Heart left ventricle (tissue), 13 donors: ENCODE measurements at regions not wholly inside any gene's neighbourhood (a gene's known extent, or its start where the extent isn't known, plus 50 kb on each side); places are given as distances from the start of the nearest gene placed in this dataset.

Experiments used
- CTCF ChIP-seq, 12 donors: fragments of 200-600 bp; sonication (generic) in 4 of 12; IDR thresholded peaks; one replicate each; pipeline versions ENCODE4 v1.5.0 to v1.8.0; 2018 to 2022; ENCODE audit warnings: antibody characterized with exemption in 12 of 12, mild to moderate bottlenecking in 5 of 12
- POLR2A ChIP-seq, 2 donors: fragments of 450-650 bp; IDR thresholded peaks; one replicate each; pipeline ENCODE4 v1.6.1; 2017; ENCODE audit warnings: antibody characterized with exemption in 2 of 2, mild to moderate bottlenecking in 2 of 2, moderate library complexity in 2 of 2
- donor health status: ischemic (EF 13 %, LVEDD 7.1; RV severe dilation, severe dysfunction).
- donor health status: DM: no; HTN: yes; CAD: no.
- donor health status: DM: no; HTN: no; CAD: no.
- donor health status: ischemic (EF 25% LVEDD 6.9; RV normal size, moderate dysfunction).
- donor health status: ischemic (EF 25% LVEDD 5.7; RV mildly dilated, moderate dysfunction).
- donor health status: ischemic (EF 35%, LVEDD 5.7; RV mildly dilated, moderate dysfunction).
- donor health status: nonischemic (EF 11% LVEDD 7.7; RV severe dilation, severe dysfunction).
- donor health status: DM: yes; HTN: yes; CAD: no.
- donor health status: PGD.
- donor health status: ischemic (EF 29% LVEDD 5.4; RV normal size, mild dysfunction).
- donor health status: nonischemic (EF 23%, LVEDD 6.1; RV moderate dilation, normal function).

DNA sequence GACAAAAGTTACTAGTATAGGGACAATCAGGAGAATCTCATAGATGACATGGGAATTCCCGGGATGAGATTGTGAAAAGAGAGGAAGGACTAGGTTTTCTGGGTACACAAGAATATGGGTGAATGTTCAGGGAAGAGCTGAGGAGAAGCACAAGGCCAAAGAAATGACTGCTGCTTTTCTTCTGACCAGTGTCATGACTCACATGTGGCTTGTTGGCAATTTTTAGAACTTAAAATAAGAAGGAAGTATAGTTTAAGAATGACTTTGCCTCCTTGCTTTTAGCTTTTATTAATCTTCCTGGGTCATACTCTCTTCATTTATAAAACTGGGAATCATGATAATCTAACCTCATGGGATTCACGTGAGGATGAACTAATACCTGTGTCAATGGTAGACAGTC lies 652.4 kb upstream of the MEF2C start:
- TF ChIP-seq POLR2A (IDR thresholded peaks at IDR 0.05) (no peak), CTCF (IDR thresholded peaks at IDR 0.05) (no peak)
